NCI-H82 treated with DMSO at 0.1 percent for 48 hours (cell line): ENCODE measurements at regions not wholly inside any gene's neighbourhood (a gene's known extent, or its start where the extent isn't known, plus 50 kb on each side); places are given as distances from the start of the nearest gene placed in this dataset.

Experiments
- DNase-seq: peaks from one replicate; lab custom pipeline; 2025; ENCODE audit not compliant: unreplicated experiment; lab: John Stamatoyannopoulos, UW

- DNase-seq, result no peak
Observed at GRCh38 chr13:22463089-22463488, 717.7 kb upstream of the SGCG start.

GRCh38 chr13:22468045-22468444, 712.7 kb upstream of the SGCG start:
- DNase-seq, result no peak

- DNase-seq, result no peak
Observed at GRCh38 chr13:22468824-22469223, 712.0 kb upstream of the SGCG start.

- DNase-seq, result no peak
Observed at GRCh38 chr13:22469452-22469851, 711.3 kb upstream of the SGCG start.

- no peak for DNase-seq
Observed at GRCh38 chr13:22470075-22470474, 710.7 kb upstream of the SGCG start.

GRCh38 chr13:22482496-22483000, 698.2 kb upstream of the SGCG start:
- no peak for DNase-seq

GRCh38 chr13:22483276-22483675, 697.5 kb upstream of the SGCG start:
- DNase-seq, result no peak

- no peak for DNase-seq
Observed at GRCh38 chr13:22486490-22486889, 694.3 kb upstream of the SGCG start.

GRCh38 chr13:22487932-22488331, 692.8 kb upstream of the SGCG start:
- no peak for DNase-seq

GRCh38 chr13:22489771-22490170, 691.0 kb upstream of the SGCG start:
- DNase-seq, result no peak

- no peak for DNase-seq
Observed at GRCh38 chr13:22495819-22496218, 685.0 kb upstream of the SGCG start.

GRCh38 chr13:22496803-22497508, 683.8 kb upstream of the SGCG start:
- no peak for DNase-seq

- no peak for DNase-seq
Observed at GRCh38 chr13:22497991-22498780, 682.6 kb upstream of the SGCG start.

- DNase-seq, result no peak
Observed at GRCh38 chr13:22499919-22500318, 680.9 kb upstream of the SGCG start.

- no peak for DNase-seq
Observed at GRCh38 chr13:22505489-22505888, 675.3 kb upstream of the SGCG start.

- DNase-seq, result no peak
Observed at GRCh38 chr13:22506096-22506691, 674.6 kb upstream of the SGCG start.

- no peak for DNase-seq
Observed at GRCh38 chr13:22517544-22517943, 663.2 kb upstream of the SGCG start.

GRCh38 chr13:22536851-22537250, 643.9 kb upstream of the SGCG start:
- DNase-seq, result peak; percentile 40

- no peak for DNase-seq
Observed at GRCh38 chr13:22538400-22538799, 642.4 kb upstream of the SGCG start.

- DNase-seq, result no peak
Observed at GRCh38 chr13:22549126-22549525, 631.7 kb upstream of the SGCG start.

- DNase-seq, result no peak
Observed at GRCh38 chr13:22561581-22561980, 619.2 kb upstream of the SGCG start.

- DNase-seq, result no peak
Observed at GRCh38 chr13:22562116-22562515, 618.7 kb upstream of the SGCG start.
